ENCODE measurements at regions not wholly inside any gene's neighbourhood (a gene's known extent, or its start where the extent isn't known, plus 50 kb on each side); places are given as distances from the start of the nearest gene placed in this dataset.

GRCh38 chr1:232574077-232574476, 55.9 kb downstream of the SIPA1L2 start:
- TF ChIP-seq POLR2AphosphoS5 (IDR thresholded peaks at IDR 0.05), result no peak
- TF ChIP-seq CTCF (IDR thresholded peaks at IDR 0.05; ENCODE audit: poor library complexity, severe bottlenecking), result no peak
- TF ChIP-seq EZH2 (IDR thresholded peaks at IDR 0.05; ENCODE audit: borderline replicate concordance, insufficient read depth, low read length, poor library complexity, severe bottlenecking), result no peak
- TF ChIP-seq RAD21 (conservative IDR thresholded peaks at IDR 0.05), result no peak
- TF ChIP-seq MXI1 (conservative IDR thresholded peaks at IDR 0.05; ENCODE audit: poor library complexity, severe bottlenecking), result no peak
- TF ChIP-seq, protein P1, sequence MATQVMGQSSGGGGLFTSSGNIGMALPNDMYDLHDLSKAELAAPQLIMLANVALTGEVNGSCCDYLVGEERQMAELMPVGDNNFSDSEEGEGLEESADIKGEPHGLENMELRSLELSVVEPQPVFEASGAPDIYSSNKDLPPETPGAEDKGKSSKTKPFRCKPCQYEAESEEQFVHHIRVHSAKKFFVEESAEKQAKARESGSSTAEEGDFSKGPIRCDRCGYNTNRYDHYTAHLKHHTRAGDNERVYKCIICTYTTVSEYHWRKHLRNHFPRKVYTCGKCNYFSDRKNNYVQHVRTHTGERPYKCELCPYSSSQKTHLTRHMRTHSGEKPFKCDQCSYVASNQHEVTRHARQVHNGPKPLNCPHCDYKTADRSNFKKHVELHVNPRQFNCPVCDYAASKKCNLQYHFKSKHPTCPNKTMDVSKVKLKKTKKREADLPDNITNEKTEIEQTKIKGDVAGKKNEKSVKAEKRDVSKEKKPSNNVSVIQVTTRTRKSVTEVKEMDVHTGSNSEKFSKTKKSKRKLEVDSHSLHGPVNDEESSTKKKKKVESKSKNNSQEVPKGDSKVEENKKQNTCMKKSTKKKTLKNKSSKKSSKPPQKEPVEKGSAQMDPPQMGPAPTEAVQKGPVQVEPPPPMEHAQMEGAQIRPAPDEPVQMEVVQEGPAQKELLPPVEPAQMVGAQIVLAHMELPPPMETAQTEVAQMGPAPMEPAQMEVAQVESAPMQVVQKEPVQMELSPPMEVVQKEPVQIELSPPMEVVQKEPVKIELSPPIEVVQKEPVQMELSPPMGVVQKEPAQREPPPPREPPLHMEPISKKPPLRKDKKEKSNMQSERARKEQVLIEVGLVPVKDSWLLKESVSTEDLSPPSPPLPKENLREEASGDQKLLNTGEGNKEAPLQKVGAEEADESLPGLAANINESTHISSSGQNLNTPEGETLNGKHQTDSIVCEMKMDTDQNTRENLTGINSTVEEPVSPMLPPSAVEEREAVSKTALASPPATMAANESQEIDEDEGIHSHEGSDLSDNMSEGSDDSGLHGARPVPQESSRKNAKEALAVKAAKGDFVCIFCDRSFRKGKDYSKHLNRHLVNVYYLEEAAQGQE (IDR thresholded peaks at IDR 0.05; ENCODE audit: borderline replicate concordance), result no peak
- no peak for TF ChIP-seq EP300 (conservative IDR thresholded peaks at IDR 0.05; ENCODE audit: poor library complexity, severe bottlenecking)
- TF ChIP-seq SMC3 (conservative IDR thresholded peaks at IDR 0.05; ENCODE audit: poor library complexity), result no peak
- no peak for TF ChIP-seq TAF1 (IDR thresholded peaks at IDR 0.05; ENCODE audit: low read depth)
